ENCODE measurements at regions not wholly inside any gene's neighbourhood (a gene's known extent, or its start where the extent isn't known, plus 50 kb on each side); places are given as distances from the start of the nearest gene placed in this dataset.

DNA sequence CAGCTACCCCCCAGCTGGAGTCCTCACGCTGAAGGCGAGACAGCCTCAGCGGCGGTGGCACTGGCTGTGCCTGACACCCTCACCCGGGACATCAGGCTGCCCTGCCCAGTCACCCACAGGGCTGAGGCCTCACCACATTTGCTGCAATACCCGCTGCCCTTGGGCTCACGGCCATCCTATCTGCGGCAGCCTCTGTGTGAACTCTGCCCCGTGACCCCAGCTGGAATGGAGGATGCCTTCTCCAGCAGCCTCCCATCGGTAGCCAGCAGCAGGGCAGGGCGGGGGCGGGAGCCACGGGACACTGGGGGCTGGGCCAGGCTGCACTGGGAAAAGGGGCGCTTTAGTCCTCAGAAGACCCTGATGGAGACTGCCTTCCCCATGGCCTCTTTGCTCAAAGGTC is 112.4 kb upstream of the ZBTB40 start:
- Histone ChIP-seq H3K27me3 (no peaks in the 10 kb centered on the region), H3K36me3 (no peaks in the 10 kb centered on the region), H3K9me3 (no peaks in the 10 kb centered on the region), H3K4me3 (no peak overlapping the region), H3K4me1 (peaks cover 0 to 3% of the 10 kb centered on the region in 2 donors), H3K27ac (no peak overlapping the region)
- intact Hi-C loops (cut with DNase I; ENCODE audit: low total_unique reads) = no loop called here
- TF ChIP-seq, protein P1, sequence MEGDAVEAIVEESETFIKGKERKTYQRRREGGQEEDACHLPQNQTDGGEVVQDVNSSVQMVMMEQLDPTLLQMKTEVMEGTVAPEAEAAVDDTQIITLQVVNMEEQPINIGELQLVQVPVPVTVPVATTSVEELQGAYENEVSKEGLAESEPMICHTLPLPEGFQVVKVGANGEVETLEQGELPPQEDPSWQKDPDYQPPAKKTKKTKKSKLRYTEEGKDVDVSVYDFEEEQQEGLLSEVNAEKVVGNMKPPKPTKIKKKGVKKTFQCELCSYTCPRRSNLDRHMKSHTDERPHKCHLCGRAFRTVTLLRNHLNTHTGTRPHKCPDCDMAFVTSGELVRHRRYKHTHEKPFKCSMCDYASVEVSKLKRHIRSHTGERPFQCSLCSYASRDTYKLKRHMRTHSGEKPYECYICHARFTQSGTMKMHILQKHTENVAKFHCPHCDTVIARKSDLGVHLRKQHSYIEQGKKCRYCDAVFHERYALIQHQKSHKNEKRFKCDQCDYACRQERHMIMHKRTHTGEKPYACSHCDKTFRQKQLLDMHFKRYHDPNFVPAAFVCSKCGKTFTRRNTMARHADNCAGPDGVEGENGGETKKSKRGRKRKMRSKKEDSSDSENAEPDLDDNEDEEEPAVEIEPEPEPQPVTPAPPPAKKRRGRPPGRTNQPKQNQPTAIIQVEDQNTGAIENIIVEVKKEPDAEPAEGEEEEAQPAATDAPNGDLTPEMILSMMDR (IDR thresholded peaks at IDR 0.05) = no peak
- TF ChIP-seq POLR2A (IDR thresholded peaks at IDR 0.05) = no peak
- no peak for DNase-seq

DNA sequence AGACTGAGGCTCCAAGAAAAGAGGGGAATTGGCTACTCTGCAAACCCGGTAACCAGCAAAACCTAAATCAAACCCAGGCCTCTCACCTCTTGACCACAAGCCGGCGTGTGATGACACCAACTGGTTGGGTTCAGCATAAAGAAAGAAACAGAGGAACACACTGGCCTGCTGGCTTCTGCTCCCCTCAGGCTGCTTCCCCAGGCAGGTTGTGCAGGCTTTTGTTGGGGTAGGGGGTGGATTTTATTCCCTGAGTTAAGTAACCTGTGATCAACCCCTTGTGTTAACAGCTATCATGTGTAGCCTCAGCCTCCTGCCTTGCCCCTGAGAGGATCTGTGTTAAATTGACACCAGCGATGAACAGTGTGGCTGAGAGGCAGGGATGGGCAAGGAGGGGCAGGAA is 111.6 kb upstream of the ZBTB40 start:
- no peak for TF ChIP-seq POLR2A (IDR thresholded peaks at IDR 0.05)
- TF ChIP-seq, protein P1 (IDR thresholded peaks at IDR 0.05) = no peak
- Histone ChIP-seq H3K4me1 (peaks cover 0 to 3% of the 10 kb centered on the region in 2 donors), H3K4me3 (no peak overlapping the region), H3K9me3 (no peaks in the 10 kb centered on the region), H3K36me3 (no peaks in the 10 kb centered on the region), H3K27ac (no peak overlapping the region), H3K27me3 (no peaks in the 10 kb centered on the region)
- DNase-seq = no peak
- intact Hi-C loops (cut with DNase I; ENCODE audit: low total_unique reads) = no loop called here

DNA sequence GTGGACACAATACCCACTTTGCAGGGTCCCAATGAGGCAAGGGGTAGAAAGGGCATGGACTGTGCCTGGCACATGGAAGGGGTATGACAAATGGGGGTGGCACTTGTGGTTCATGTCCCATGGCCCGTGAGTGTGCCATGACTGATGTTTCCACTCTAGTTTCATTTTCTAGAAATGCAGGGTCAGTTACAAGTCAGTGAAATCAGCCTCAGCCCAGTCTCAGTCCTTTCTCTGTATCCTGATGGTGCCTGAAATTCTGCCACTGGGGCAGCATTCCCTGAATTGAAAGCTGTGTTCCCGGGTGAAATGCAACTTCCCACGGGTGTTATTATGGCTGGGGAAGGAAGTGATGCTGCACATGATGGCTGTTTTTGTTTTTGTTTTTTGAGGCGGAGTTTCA is 110.8 kb upstream of the ZBTB40 start:
- Histone ChIP-seq H3K4me1 (peaks cover 0 to 3% of the 10 kb centered on the region in 2 donors), H3K9me3 (no peaks in the 10 kb centered on the region), H3K27me3 (no peaks in the 10 kb centered on the region), H3K36me3 (no peaks in the 10 kb centered on the region), H3K4me3 (no peak overlapping the region), H3K27ac (no peak overlapping the region)
- intact Hi-C loops (cut with DNase I; ENCODE audit: low total_unique reads) = no loop called here
- TF ChIP-seq, protein P1 (IDR thresholded peaks at IDR 0.05) = no peak
- no peak for TF ChIP-seq POLR2A (IDR thresholded peaks at IDR 0.05)
- no peak for DNase-seq

DNA sequence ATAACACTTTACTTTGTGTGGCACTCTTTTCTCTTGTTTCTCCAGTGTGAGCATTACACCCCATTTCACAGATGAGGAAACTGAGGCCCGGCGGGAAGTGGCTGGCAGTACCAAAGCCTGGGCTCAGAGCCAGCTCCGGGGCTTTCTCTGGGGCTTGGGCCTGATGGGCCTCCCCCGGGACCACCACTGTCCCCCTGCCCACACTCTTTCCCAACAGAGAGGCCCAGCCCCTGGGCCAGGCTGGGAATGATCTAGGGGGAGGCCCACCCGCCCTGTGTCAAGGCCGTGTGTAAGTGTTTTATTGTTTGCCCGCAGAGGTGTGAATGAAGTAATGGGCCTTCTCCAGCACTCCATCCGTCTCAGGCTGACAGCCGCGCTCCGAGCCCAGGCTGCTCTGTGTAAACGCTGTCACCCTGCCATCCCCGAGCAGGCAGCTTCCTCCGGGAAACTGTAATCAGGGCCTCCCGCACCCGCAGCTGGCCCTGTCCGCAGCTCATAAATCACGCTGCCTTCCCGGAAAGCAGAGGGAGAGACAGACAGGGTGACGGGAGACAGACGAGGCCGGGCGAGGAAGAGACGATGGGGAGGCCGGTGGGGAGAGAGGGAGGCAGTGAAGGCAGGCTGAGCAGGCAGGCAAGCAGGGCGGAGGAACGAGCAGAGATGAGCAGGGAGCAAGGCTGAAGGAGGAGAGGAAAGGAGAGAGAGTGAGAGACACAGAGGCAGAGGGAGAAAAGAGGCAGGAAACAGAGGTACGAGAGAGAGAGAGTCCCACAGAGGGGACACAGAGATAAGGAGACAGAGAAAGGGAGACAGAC is 109.7 kb upstream of the ZBTB40 start:
- H3K36me3 ChIP-seq = no peaks in the 10 kb centered on the region
- no peak for TF ChIP-seq POLR2A (IDR thresholded peaks at IDR 0.05)
- TF ChIP-seq, protein P1 (IDR thresholded peaks at IDR 0.05) = no peak
- DNase-seq = peak in 1 of 2 donors; percentile 39
- H3K4me1 ChIP-seq = peaks cover 0 to 3% of the 10 kb centered on the region in 2 donors
- no peak overlapping the region for H3K4me3 ChIP-seq
- no peaks in the 10 kb centered on the region for H3K9me3 ChIP-seq
- no peak overlapping the region for H3K27ac ChIP-seq
- intact Hi-C loops (cut with DNase I; ENCODE audit: low total_unique reads) = no loop called here
- H3K27me3 ChIP-seq = no peaks in the 10 kb centered on the region

DNA sequence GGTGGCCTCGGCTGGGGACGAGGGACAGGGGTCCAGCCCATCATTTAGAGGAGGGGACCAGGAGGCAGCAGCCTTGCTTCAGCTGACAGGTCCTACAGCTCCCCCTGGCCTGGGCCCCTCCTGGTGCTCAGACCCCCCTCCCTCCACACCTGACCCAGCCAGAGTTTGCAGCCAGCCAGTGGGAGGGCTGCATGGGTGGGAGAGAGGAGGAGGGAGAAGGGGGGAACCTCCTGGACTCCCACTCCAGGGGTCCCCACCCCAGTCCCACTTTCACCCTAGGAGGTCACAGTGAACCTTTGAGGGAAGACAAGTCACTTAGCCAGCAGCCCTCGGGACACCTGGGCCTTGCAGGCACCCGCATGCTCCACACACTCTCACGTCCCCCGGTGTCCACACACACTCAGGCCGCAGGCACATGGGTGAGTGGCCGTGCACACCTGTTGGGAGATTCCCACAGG is 108.9 kb upstream of the ZBTB40 start:
- no peak for DNase-seq
- no peaks in the 10 kb centered on the region for H3K27me3 ChIP-seq
- no peak overlapping the region for H3K27ac ChIP-seq
- TF ChIP-seq, protein P1 (IDR thresholded peaks at IDR 0.05) = no peak
- TF ChIP-seq POLR2A (IDR thresholded peaks at IDR 0.05) = no peak
- H3K4me3 ChIP-seq = no peak overlapping the region
- intact Hi-C loops (cut with DNase I; ENCODE audit: low total_unique reads) = no loop called here
- H3K9me3 ChIP-seq = no peaks in the 10 kb centered on the region
- no peaks in the 10 kb centered on the region for H3K36me3 ChIP-seq
- peaks cover 0 to 3% of the 10 kb centered on the region in 2 donors for H3K4me1 ChIP-seq

Measured in uterus (tissue), 3 donors.